GM12878 (cell line): ENCODE measurements at regions not wholly inside any gene's neighbourhood (a gene's known extent, or its start where the extent isn't known, plus 50 kb on each side); places are given as distances from the start of the nearest gene placed in this dataset.

Source experiments
- ATAC-seq: fragments of 200-7000 bp; cut with Tn5 transposase; 3 replicates; pipeline ENCODE4 v1.9.1; 2020; ENCODE audit warnings: mild to moderate bottlenecking, moderate library complexity
- BruUV-seq: library from RNA; stranded (reverse); fragments of 400-500 nt; replicated peaks from 2 replicates; lab custom pipeline; 2021; lab: Mats Ljungman, UMichigan
- CTCF ChIA-PET: fragments of 300-600 bp; sonication (Branson Sonifier 250); formaldehyde crosslinking; extraction: SDS; loops from one replicate; lab custom pipeline; 2021; ENCODE audit warnings: inconsistent platforms; lab: Yijun Ruan, JAX
- POLR2A ChIA-PET: fragments of 350-600 bp; formaldehyde crosslinking; extraction: SDS; loops from one replicate; lab custom pipeline; 2021; ENCODE audit warnings: inconsistent platforms; lab: Charles Lee
- RAD21 ChIA-PET: fragments of 300-600 bp; sonication (Branson Sonifier 250); formaldehyde crosslinking; loops from one replicate; lab custom pipeline; 2023; ENCODE audit warnings: antibody characterized with exemption; ENCODE audit not compliant: unreplicated experiment; lab: Charles Lee
- SMC1A ChIA-PET: fragments of 300-600 bp; sonication (Branson Sonifier 250); formaldehyde crosslinking; loops from one replicate; lab custom pipeline; 2023; ENCODE audit not compliant: unreplicated experiment, uncharacterized antibody; lab: Charles Lee
- DNase-seq: peaks from one replicate; pipeline ENCODE4 v3.0.0-alpha.2; 2011; ENCODE audit warnings: low read depth, low spot score
- FAIRE-seq: peaks from 3 replicates; lab custom pipeline; 2011; peaks lifted over from hg19 to GRCh38; lab: Jason Lieb, UNC
- H2AFZ ChIP-seq: 2 replicates; pipeline ENCODE4 v1.6.0; 2011; ENCODE audit warnings: low read depth, low read length, control low read depth; ENCODE audit not compliant: control insufficient read depth
- H3K27ac ChIP-seq: 2 replicates; pipeline ENCODE4 v1.5.1; 2011; ENCODE audit warnings: control low read depth; ENCODE audit not compliant: control insufficient read depth, insufficient read depth
- H3K27me3 ChIP-seq, 2 experiments: replicated peaks in 1 of 2; 2 replicates each; pipeline versions ENCODE4 v1.6.0 to v1.6.1; 2011; ENCODE audit warnings: low read length in 1 of 2; ENCODE audit not compliant: control insufficient read depth in 2 of 2, insufficient read depth in 2 of 2
- H3K36me3 ChIP-seq, 2 experiments: 2 replicates each; pipeline ENCODE4 v1.5.1; 2011; ENCODE audit warnings: low read length in 1 of 2; ENCODE audit not compliant: control insufficient read depth in 2 of 2, insufficient read depth in 2 of 2
- H3K4me1 ChIP-seq: 2 replicates; pipeline ENCODE4 v1.6.1; 2011; ENCODE audit warnings: mild to moderate bottlenecking, low read length, moderate library complexity, mixed read lengths; ENCODE audit not compliant: control insufficient read depth, insufficient read depth
- H3K4me2 ChIP-seq: 2 replicates; pipeline ENCODE4 v1.6.0; 2011; ENCODE audit warnings: control low read depth; ENCODE audit not compliant: control insufficient read depth, insufficient read depth
- H3K4me3 ChIP-seq: fragments of 200-600 bp; sonication (generic); 2 replicates; pipeline ENCODE4 v1.5.1; 2016
- H3K79me2 ChIP-seq: 2 replicates; pipeline ENCODE4 v1.6.0; 2011; ENCODE audit warnings: low read length; ENCODE audit not compliant: control insufficient read depth, insufficient read depth
- H3K9ac ChIP-seq: 2 replicates; pipeline ENCODE4 v1.8.0; 2011; ENCODE audit warnings: low read length, control low read depth, mixed read lengths; ENCODE audit not compliant: control insufficient read depth, insufficient read depth
- H3K9me3 ChIP-seq: replicated peaks from 3 replicates; pipeline ENCODE4 v1.5.1; 2011; ENCODE audit warnings: mild to moderate bottlenecking, low read length; ENCODE audit not compliant: control insufficient read depth, insufficient read depth
- H4K20me1 ChIP-seq: 2 replicates; pipeline ENCODE4 v1.6.0; 2011; ENCODE audit not compliant: control insufficient read depth, insufficient read depth
- CREB1 ChIP-seq: IDR thresholded peaks from 2 replicates; pipeline ENCODE4 v1.6.1; 2012; ENCODE audit warnings: low read depth, mild to moderate bottlenecking, inconsistent platforms
- E4F1 ChIP-seq: fragments of 450-650 bp; IDR thresholded peaks from 2 replicates; pipeline ENCODE4 v1.6.1; 2018; ENCODE audit warnings: borderline replicate concordance, mild to moderate bottlenecking; ENCODE audit not compliant: partially characterized antibody
- MEF2A ChIP-seq: IDR thresholded peaks from 2 replicates; pipeline ENCODE4 v1.6.1; 2011; ENCODE audit warnings: low read depth, mild to moderate bottlenecking, low read length, moderate library complexity; ENCODE audit not compliant: insufficient read depth
- MYB ChIP-seq: fragments of 150-350 bp; IDR thresholded peaks from 2 replicates; pipeline ENCODE4 v1.6.1; 2014; ENCODE audit warnings: mild to moderate bottlenecking, low read depth, low read length, borderline replicate concordance
- NFIC ChIP-seq: IDR thresholded peaks from 2 replicates; pipeline ENCODE4 v1.6.1; 2012; ENCODE audit warnings: low read depth, mild to moderate bottlenecking, inconsistent platforms, low read length, moderate library complexity
- NFXL1 ChIP-seq: fragments of 450-650 bp; IDR thresholded peaks from 2 replicates; pipeline ENCODE4 v1.6.1; 2017; ENCODE audit warnings: antibody characterized with exemption, mild to moderate bottlenecking, borderline replicate concordance
- NR2F1 ChIP-seq: fragments of 450-650 bp; conservative IDR thresholded peaks from 2 replicates; pipeline ENCODE4 v1.6.1; 2017; ENCODE audit warnings: mild to moderate bottlenecking
- PAX5 ChIP-seq: IDR thresholded peaks from 2 replicates; pipeline ENCODE4 v1.6.1; 2011; ENCODE audit warnings: low read depth, low read length, borderline replicate concordance
- RAD21 ChIP-seq: IDR thresholded peaks from 2 replicates; pipeline ENCODE4 v1.6.1; 2011; ENCODE audit warnings: mild to moderate bottlenecking, low read depth, low read length, moderate library complexity; ENCODE audit not compliant: insufficient read depth
- RB1 ChIP-seq: fragments of 450-650 bp; formaldehyde crosslinking; IDR thresholded peaks from 2 replicates; pipeline ENCODE4 v1.6.1; 2017; ENCODE audit warnings: mild to moderate bottlenecking, borderline replicate concordance
- RELB ChIP-seq: fragments of 450-650 bp; IDR thresholded peaks from 2 replicates; pipeline ENCODE4 v1.6.1; 2017; ENCODE audit warnings: low read depth, mild to moderate bottlenecking, moderate library complexity
- SP1 ChIP-seq: IDR thresholded peaks from one replicate; pipeline ENCODE4 v1.6.1; 2011; ENCODE audit warnings: low read depth, low read length
- SREBF2 ChIP-seq: IDR thresholded peaks from 2 replicates; pipeline ENCODE4 v1.6.1; 2012; ENCODE audit warnings: mild to moderate bottlenecking, low read length
- STAT1 ChIP-seq: fragments of 450-650 bp; conservative IDR thresholded peaks from 2 replicates; pipeline ENCODE4 v1.6.1; 2014; ENCODE audit warnings: antibody characterized with exemption, mild to moderate bottlenecking
- ZBED1 ChIP-seq: IDR thresholded peaks from 2 replicates; pipeline ENCODE4 v1.6.1; 2016; ENCODE audit warnings: borderline replicate concordance
- ZNF384 ChIP-seq: IDR thresholded peaks from 2 replicates; pipeline ENCODE4 v1.6.1; 2012; ENCODE audit warnings: low read depth, mild to moderate bottlenecking, low read length, improper control_type of control experiment, borderline replicate concordance
- ZNF622 ChIP-seq: fragments of 450-650 bp; IDR thresholded peaks from 2 replicates; pipeline ENCODE4 v1.6.1; 2017; ENCODE audit warnings: mild to moderate bottlenecking, inconsistent platforms
- WGBS: methylation state at CpG from one replicate; pipeline ENCODE4 v1.1.6; 2016; ENCODE audit warnings: low lambda C conversion rate; ENCODE audit not compliant: insufficient replicate concordance, insufficient coverage; ENCODE audit errors: missing lambda C conversion rate; 5-methylcytosine and 5-hydroxymethylcytosine counted together
- in situ Hi-C: fragments of 300-500 bp; cut with MboI; formaldehyde crosslinking; loops from 9 replicates; pipeline ENCODE4 v1.14.3; 2018; ENCODE audit warnings: mixed read lengths
- intact Hi-C: fragments of 100-400 bp; cut with micrococcal nuclease; formaldehyde crosslinking; loops from one replicate; pipeline ENCODE4 v1.14.2; 2022; ENCODE audit not compliant: unreplicated experiment

- TF ChIP-seq RELB (no peak), MYB (no peak), RB1 (no peak), PAX5 (no peak), ZNF622 (no peak), ZBED1 (no peak)
Observed at GRCh38 chr3:132964266-132964665, 73.9 kb upstream of the TMEM108 start (continued).

DNA sequence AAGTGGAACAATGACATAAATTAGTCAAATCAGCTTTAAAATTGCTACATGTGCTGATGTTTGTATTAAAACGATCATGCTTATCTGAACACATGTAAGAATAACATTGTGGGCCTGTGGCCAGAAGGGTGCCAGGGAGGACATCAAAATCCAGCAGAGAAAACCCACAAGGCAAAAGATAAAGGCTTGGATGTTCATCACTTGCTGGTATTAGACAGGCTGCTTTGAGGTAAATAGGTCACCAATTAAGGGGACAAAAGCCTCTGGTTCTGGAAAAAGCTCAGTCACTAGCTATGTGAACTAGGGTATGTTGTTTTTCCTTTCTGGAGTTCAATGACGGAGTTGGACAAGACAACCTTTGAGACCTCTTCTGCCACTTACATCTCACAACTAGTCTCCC is 74.4 kb upstream of the TMEM108 start:
- H3K36me3 ChIP-seq, result no peaks in the 10 kb centered on the region
- ChIA-PET POLR2A (no interaction called here), CTCF (no interaction called here), RAD21 (no interaction called here), SMC1A (no interaction called here)
- no peak overlapping the region for H3K4me3 ChIP-seq
- FAIRE-seq (no peak), ATAC-seq (no peak), DNase-seq (no peak)
- no peaks in the 10 kb centered on the region for H3K27me3 ChIP-seq
- TF ChIP-seq NFIC, result no peak
- no peak for TF ChIP-seq E4F1
- TF ChIP-seq NR2F1, result no peak
- no peak for TF ChIP-seq CREB1
- no peak for TF ChIP-seq NFXL1
- no peak for TF ChIP-seq SP1
- TF ChIP-seq STAT1, result no peak
- no peak for TF ChIP-seq SREBF2
- TF ChIP-seq ZNF384, result no peak
- no peak for TF ChIP-seq MEF2A
- no peak for TF ChIP-seq RAD21
- no peak overlapping the region for H3K4me2 ChIP-seq
- intact Hi-C loops, result no loop called here
- H3K4me1 ChIP-seq, result no peaks in the 10 kb centered on the region
- no peak overlapping the region for H3K27ac ChIP-seq
- H3K79me2 ChIP-seq, result no peaks in the 10 kb centered on the region
- no peak overlapping the region for H2AFZ ChIP-seq
- 34% methylated on average over 2 of the region's 2 CpGs for WGBS
- no peak overlapping the region for H3K9ac ChIP-seq
- H3K9me3 ChIP-seq, result no peaks in the 10 kb centered on the region
- no peaks in the 10 kb centered on the region for H4K20me1 ChIP-seq
- in situ Hi-C loops, result no loop called here
- no TSS peak for BruUV-seq
